Left lung (tissue), 4 donors: ENCODE measurements at regions not wholly inside any gene's neighbourhood (a gene's known extent, or its start where the extent isn't known, plus 50 kb on each side); places are given as distances from the start of the nearest gene placed in this dataset.

Experiments
- ATAC-seq: fragments of 200-7000 bp; cut with Tn5 transposase; one replicate; pipeline ENCODE4 v1.9.1; 2020; ENCODE audit warnings: moderate library complexity
- DNase-seq, 4 donors: peaks; one replicate each; pipeline ENCODE4 v3.0.0-alpha.2; 2013 to 2020
- H3K27ac ChIP-seq, 2 donors: fragments of 200-600 bp; sonication (generic) in 1 of 2; one replicate each; pipeline versions ENCODE4 v1.5.0 to v1.8.0; 2020 to 2021
- H3K27me3 ChIP-seq, 2 donors: fragments of 200-600 bp; sonication (generic) in 1 of 2; one replicate each; pipeline versions ENCODE4 v1.5.0 to v1.8.0; 2020 to 2021
- H3K36me3 ChIP-seq, 2 donors: fragments of 200-600 bp; sonication (generic) in 1 of 2; one replicate each; pipeline versions ENCODE4 v1.5.0 to v1.8.0; 2020 to 2021
- H3K4me1 ChIP-seq, 2 donors: fragments of 200-600 bp; one replicate each; pipeline ENCODE4 v1.8.0; 2021
- H3K4me3 ChIP-seq, 2 donors: fragments of 200-600 bp; sonication (generic) in 1 of 2; one replicate each; pipeline versions ENCODE4 v1.5.0 to v1.8.0; 2020 to 2021; ENCODE audit warnings: mild to moderate bottlenecking in 1 of 2
- H3K9me3 ChIP-seq, 2 donors: fragments of 200-600 bp; sonication (generic) in 1 of 2; one replicate each; pipeline versions ENCODE4 v1.5.0 to v1.8.0; 2020 to 2021
- CTCF ChIP-seq, 2 donors: fragments of 200-600 bp; sonication (generic) in 1 of 2; IDR thresholded peaks; one replicate each; pipeline versions ENCODE4 v1.5.0 to v1.8.0; 2021; ENCODE audit warnings: antibody characterized with exemption in 2 of 2
- intact Hi-C, 2 donors: fragments of 100-400 bp; cut with DNase I; formaldehyde crosslinking; loops; one replicate each; pipeline versions ENCODE4 v1.11.2 to v1.14.2; 2022
- donor health status: DM: no; HTN: yes; CAD: no.
- donor health status: DM: no; HTN: no; CAD: no.

DNA sequence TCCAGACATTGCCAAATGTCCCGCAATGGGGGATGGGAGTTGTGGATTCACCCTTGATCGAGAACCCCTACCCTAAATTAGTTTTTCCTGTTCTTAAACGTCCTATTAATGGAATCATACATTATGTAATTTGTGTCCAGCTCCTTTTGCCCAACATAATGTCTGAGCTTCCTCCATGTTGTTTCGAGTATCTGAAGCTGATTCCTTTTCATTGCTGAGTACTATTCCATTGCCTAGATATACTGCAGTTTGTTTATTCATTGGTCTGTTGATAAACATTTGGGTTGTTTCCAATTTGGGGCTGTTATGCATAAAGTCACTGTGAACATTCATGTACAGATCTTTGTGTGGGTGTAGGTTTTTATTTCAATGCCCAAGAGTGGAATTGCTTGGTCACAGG is 251.3 kb downstream of the BCOR start:
- ATAC-seq, result no peak
- H3K4me1 ChIP-seq, result no peaks in the 10 kb centered on the region
- intact Hi-C loops, result no loop called here
- no peaks in the 10 kb centered on the region for H3K9me3 ChIP-seq
- H3K27me3 ChIP-seq, result no peaks in the 10 kb centered on the region
- no peak for DNase-seq
- no peak overlapping the region for H3K27ac ChIP-seq
- H3K4me3 ChIP-seq, result no peak overlapping the region
- no peak for TF ChIP-seq CTCF (IDR thresholded peaks at IDR 0.05)
- no peaks in the 10 kb centered on the region for H3K36me3 ChIP-seq

GRCh38 chrX:39848243-39848642 is 249.5 kb downstream of the BCOR start:
- Histone ChIP-seq H3K27me3 (no peaks in the 10 kb centered on the region), H3K4me3 (no peak overlapping the region), H3K36me3 (no peaks in the 10 kb centered on the region), H3K9me3 (no peaks in the 10 kb centered on the region), H3K27ac (no peak overlapping the region), H3K4me1 (no peaks in the 10 kb centered on the region)
- intact Hi-C loops, result no loop called here
- no peak for ATAC-seq
- TF ChIP-seq CTCF (IDR thresholded peaks at IDR 0.05), result no peak
- no peak for DNase-seq

DNA sequence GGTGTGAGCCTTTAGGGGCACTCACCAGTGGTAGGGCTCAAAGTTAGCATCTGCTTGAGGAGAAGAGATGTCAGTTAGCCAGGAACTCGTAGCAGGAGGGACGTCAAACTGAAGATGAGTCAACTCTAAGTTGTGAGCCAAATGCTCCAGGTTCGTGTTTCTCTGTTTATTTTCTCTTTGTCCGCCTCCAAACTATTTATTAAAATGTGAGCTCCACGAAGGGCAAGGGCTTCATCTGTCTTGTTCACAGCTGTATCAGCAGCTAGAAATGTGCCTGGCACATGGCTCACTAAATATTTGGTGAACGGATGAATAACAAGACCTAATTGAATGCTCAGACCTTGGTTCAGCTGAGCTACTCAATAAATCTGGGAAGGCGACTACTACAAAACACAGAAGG is 248.9 kb downstream of the BCOR start:
- Histone ChIP-seq H3K9me3 (no peaks in the 10 kb centered on the region), H3K36me3 (no peaks in the 10 kb centered on the region), H3K27me3 (no peaks in the 10 kb centered on the region), H3K27ac (no peak overlapping the region), H3K4me3 (no peak overlapping the region), H3K4me1 (no peaks in the 10 kb centered on the region)
- intact Hi-C loops, result no loop called here
- DNase-seq (no peak), ATAC-seq (no peak)
- no peak for TF ChIP-seq CTCF (IDR thresholded peaks at IDR 0.05)

DNA sequence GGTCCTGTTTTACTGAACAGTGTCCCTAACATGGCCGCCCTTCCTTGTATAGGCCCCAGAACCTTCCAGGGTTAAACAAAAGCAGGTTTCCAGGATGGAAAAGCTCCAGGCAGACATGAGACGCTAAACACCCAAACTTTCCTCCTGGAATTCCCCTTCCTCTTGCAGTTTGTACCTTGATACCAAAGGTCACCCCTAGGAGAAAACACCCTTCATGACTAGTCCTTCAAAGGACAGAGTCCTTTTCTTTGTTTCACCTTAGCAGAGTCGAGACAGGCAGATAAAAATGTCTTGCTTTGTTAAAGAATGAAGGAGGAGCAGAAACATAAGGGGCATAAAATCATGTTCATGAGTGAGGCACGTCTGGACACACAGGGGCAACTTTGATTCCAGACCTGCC is 247.5 kb downstream of the BCOR start:
- H3K4me1 ChIP-seq, result peaks cover 0 to 9% of the 10 kb centered on the region in 2 donors
- no peaks in the 10 kb centered on the region for H3K36me3 ChIP-seq
- no peak for DNase-seq
- no peak overlapping the region for H3K4me3 ChIP-seq
- H3K9me3 ChIP-seq, result no peaks in the 10 kb centered on the region
- no peak for ATAC-seq
- no peak for TF ChIP-seq CTCF (IDR thresholded peaks at IDR 0.05)
- intact Hi-C loops, result no loop called here
- H3K27ac ChIP-seq, result no peak overlapping the region
- no peaks in the 10 kb centered on the region for H3K27me3 ChIP-seq

DNA sequence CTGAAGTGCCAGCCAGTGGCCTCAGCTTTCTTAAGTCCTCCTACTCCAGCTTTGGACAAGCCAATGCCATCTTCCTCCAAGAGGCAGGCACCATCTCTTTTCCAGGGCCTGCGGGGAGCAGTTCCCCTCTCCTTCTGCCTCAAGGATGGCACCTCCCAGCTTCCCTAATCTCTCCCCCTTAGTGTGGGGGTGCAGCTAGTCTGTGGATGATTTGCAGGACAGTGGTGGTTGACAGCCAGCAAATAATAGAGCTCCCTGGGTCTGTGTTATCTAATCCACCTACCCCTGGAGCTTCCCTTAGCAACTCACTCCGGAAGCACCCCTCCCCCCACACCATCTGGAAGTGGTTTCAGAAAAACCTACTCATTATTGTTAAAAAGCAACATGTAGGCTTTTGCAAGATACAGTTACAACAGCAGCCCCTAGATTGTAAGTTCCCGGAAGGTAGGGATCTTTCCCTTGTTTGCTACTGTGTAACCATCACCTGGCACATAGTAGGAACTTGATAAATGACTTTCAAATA is 247.1 kb downstream of the BCOR start:
- H3K9me3 ChIP-seq, result no peaks in the 10 kb centered on the region

More for the DNA sequence above, 247.1 kb downstream of the BCOR start:
- no peak overlapping the region for H3K4me3 ChIP-seq
- no peak for TF ChIP-seq CTCF (IDR thresholded peaks at IDR 0.05)
- H3K4me1 ChIP-seq, result peaks cover 0 to 14% of the 10 kb centered on the region in 2 donors
- no peaks in the 10 kb centered on the region for H3K36me3 ChIP-seq
- ATAC-seq (no peak), DNase-seq (no peak)
- no peaks in the 10 kb centered on the region for H3K27me3 ChIP-seq
- H3K27ac ChIP-seq, result no peak overlapping the region
- intact Hi-C loops, result no loop called here
